ENCODE measurements at regions not wholly inside any gene's neighbourhood (a gene's known extent, or its start where the extent isn't known, plus 50 kb on each side); places are given as distances from the start of the nearest gene placed in this dataset.

DNA sequence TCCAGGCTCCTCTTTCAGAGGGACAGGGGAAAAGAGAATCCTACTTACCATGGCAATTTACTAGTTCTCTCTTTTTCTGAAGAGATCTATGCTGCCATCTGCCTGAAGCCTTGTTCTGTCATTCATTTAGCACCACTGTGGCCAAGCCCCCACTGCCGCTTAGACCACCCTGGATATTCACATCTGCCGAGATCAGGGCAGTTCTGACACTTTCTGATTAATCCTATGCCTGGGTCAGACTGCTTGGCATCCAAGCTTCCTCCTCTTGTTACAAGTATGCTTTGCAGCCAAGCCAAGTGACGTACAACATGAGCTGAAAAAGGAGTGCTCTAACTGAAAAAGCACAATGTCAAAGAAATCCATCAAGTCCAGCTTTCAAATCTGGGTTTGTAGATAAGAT lies 332.6 kb downstream of the SUCLG1 start:
- no peaks in the 10 kb centered on the region for H3K9me2 ChIP-seq (replicated peaks; ENCODE audit: low read depth, low read length)

DNA sequence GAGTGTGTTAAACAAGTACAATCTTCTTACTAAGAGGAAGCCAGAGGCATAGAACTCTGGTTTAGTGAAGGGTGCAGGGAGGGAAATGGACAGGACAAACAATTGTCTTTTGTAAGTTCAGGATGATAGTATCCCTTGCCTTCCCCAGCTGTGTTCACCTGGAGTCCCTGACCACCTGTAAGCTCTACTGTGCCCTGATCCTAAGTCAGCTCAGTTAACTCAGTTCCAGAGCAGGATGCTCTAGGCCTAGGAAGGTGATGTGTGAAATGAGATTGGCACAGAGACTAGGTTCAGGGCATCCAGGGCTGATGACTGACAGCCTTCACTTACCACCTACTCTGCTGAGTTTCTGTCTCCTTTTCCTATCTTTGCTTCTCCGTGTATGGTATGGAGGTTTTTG lies 333.0 kb downstream of the SUCLG1 start:
- H3K9me2 ChIP-seq (replicated peaks; ENCODE audit: low read depth, low read length), result no peaks in the 10 kb centered on the region
- no peak overlapping the region for H3K4me2 ChIP-seq (ENCODE audit: low read depth, low read length, poor library complexity, severe bottlenecking)
- TF ChIP-seq, protein P1, sequence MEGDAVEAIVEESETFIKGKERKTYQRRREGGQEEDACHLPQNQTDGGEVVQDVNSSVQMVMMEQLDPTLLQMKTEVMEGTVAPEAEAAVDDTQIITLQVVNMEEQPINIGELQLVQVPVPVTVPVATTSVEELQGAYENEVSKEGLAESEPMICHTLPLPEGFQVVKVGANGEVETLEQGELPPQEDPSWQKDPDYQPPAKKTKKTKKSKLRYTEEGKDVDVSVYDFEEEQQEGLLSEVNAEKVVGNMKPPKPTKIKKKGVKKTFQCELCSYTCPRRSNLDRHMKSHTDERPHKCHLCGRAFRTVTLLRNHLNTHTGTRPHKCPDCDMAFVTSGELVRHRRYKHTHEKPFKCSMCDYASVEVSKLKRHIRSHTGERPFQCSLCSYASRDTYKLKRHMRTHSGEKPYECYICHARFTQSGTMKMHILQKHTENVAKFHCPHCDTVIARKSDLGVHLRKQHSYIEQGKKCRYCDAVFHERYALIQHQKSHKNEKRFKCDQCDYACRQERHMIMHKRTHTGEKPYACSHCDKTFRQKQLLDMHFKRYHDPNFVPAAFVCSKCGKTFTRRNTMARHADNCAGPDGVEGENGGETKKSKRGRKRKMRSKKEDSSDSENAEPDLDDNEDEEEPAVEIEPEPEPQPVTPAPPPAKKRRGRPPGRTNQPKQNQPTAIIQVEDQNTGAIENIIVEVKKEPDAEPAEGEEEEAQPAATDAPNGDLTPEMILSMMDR (conservative IDR thresholded peaks at IDR 0.05; ENCODE audit: low read length), result no peak
- no peak for TF ChIP-seq EZH2phosphoT487 (IDR thresholded peaks at IDR 0.05; ENCODE audit: borderline replicate concordance)
- H3F3A ChIP-seq (ENCODE audit: low read depth), result no peaks in the 10 kb centered on the region
- H3K27me3 ChIP-seq (ENCODE audit: insufficient read depth, low read length, poor library complexity, severe bottlenecking), result no peaks in the 10 kb centered on the region
- no peak overlapping the region for H2AFZ ChIP-seq (ENCODE audit: low read length)
- H3K9ac ChIP-seq (ENCODE audit: low read depth, low read length, poor library complexity, severe bottlenecking), result no peak overlapping the region
- H4K20me1 ChIP-seq (ENCODE audit: insufficient read depth, low read length, poor library complexity, severe bottlenecking), result no peaks in the 10 kb centered on the region
- H3K79me2 ChIP-seq (ENCODE audit: insufficient read depth, low read length), result no peaks in the 10 kb centered on the region
- no peak overlapping the region for H3K4me3 ChIP-seq (ENCODE audit: low read length, poor library complexity, severe bottlenecking)
- H3K4me1 ChIP-seq (ENCODE audit: insufficient read depth, low read length, poor library complexity, severe bottlenecking), result no peaks in the 10 kb centered on the region
- no peaks in the 10 kb centered on the region for H3K9me3 ChIP-seq (ENCODE audit: insufficient read depth, low read depth, low read length)
- no peaks in the 10 kb centered on the region for H3K36me3 ChIP-seq (ENCODE audit: insufficient read depth, low read length)

More for the DNA sequence above, 332.6 kb downstream of the SUCLG1 start:
- Histone ChIP-seq H3F3A (ENCODE audit: low read depth) (no peaks in the 10 kb centered on the region), H3K9me3 (ENCODE audit: insufficient read depth, low read depth, low read length) (no peaks in the 10 kb centered on the region), H3K9ac (ENCODE audit: low read depth, low read length, poor library complexity, severe bottlenecking) (no peak overlapping the region), H4K20me1 (ENCODE audit: insufficient read depth, low read length, poor library complexity, severe bottlenecking) (no peaks in the 10 kb centered on the region), H3K79me2 (ENCODE audit: insufficient read depth, low read length) (no peaks in the 10 kb centered on the region), H3K27me3 (ENCODE audit: insufficient read depth, low read length, poor library complexity, severe bottlenecking) (no peaks in the 10 kb centered on the region), H3K4me3 (ENCODE audit: low read length, poor library complexity, severe bottlenecking) (no peak overlapping the region), H3K4me2 (ENCODE audit: low read depth, low read length, poor library complexity, severe bottlenecking) (no peak overlapping the region), H3K4me1 (ENCODE audit: insufficient read depth, low read length, poor library complexity, severe bottlenecking) (no peaks in the 10 kb centered on the region), H2AFZ (ENCODE audit: low read length) (no peak overlapping the region), H3K36me3 (ENCODE audit: insufficient read depth, low read length) (no peaks in the 10 kb centered on the region)
- TF ChIP-seq, protein P1 (conservative IDR thresholded peaks at IDR 0.05; ENCODE audit: low read length), result no peak
- no peak for TF ChIP-seq EZH2phosphoT487 (IDR thresholded peaks at IDR 0.05; ENCODE audit: borderline replicate concordance)

DNA sequence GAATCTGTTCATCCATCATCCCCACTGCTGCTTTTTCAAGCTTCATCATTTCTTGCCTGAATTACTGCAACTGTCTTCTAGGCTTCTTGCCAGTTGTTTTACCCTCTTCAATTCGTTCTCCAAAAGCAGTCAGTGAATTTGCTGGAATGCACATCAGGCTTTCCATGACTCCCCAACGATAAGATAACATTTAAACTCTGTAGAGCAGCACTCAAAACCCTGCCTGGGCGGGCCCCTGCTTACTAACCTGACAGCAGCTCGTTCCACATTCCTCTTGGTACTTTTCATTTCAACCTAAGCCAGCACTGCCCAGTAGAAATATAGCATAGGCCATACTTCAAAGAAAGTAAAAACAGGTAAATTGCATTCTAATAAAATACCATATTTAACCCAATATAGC lies 342.9 kb downstream of the SUCLG1 start:
- Histone ChIP-seq H3K27me3 (ENCODE audit: insufficient read depth, low read length, poor library complexity, severe bottlenecking) (no peaks in the 10 kb centered on the region), H3K4me1 (ENCODE audit: insufficient read depth, low read length, poor library complexity, severe bottlenecking) (no peaks in the 10 kb centered on the region), H4K20me1 (ENCODE audit: insufficient read depth, low read length, poor library complexity, severe bottlenecking) (no peaks in the 10 kb centered on the region), H3K9me2 (replicated peaks; ENCODE audit: low read depth, low read length) (no peaks in the 10 kb centered on the region), H3K9ac (ENCODE audit: low read depth, low read length, poor library complexity, severe bottlenecking) (no peak overlapping the region), H2AFZ (ENCODE audit: low read length) (no peak overlapping the region), H3F3A (ENCODE audit: low read depth) (no peaks in the 10 kb centered on the region), H3K79me2 (ENCODE audit: insufficient read depth, low read length) (no peaks in the 10 kb centered on the region), H3K9me3 (ENCODE audit: insufficient read depth, low read depth, low read length) (no peaks in the 10 kb centered on the region), H3K4me2 (ENCODE audit: low read depth, low read length, poor library complexity, severe bottlenecking) (no peak overlapping the region), H3K36me3 (ENCODE audit: insufficient read depth, low read length) (no peaks in the 10 kb centered on the region), H3K4me3 (ENCODE audit: low read length, poor library complexity, severe bottlenecking) (no peak overlapping the region)
- TF ChIP-seq, protein P1 (conservative IDR thresholded peaks at IDR 0.05; ENCODE audit: low read length), result no peak
- TF ChIP-seq EZH2phosphoT487 (IDR thresholded peaks at IDR 0.05; ENCODE audit: borderline replicate concordance), result no peak

All from Loucy (cell line).